Prostate gland (tissue), 2 donors: ENCODE measurements at regions not wholly inside any gene's neighbourhood (a gene's known extent, or its start where the extent isn't known, plus 50 kb on each side); places are given as distances from the start of the nearest gene placed in this dataset.
A peak's percentile ranks its signal among the peaks of the same experiment; 100 is the strongest.

Source experiments
- DNase-seq: peaks from one replicate; pipeline ENCODE4 v3.0.0-alpha.2; 2019; ENCODE audit warnings: low spot score
- H3K27ac ChIP-seq, 2 donors: fragments of 200-600 bp; sonication (generic); 2 replicates each; pipeline ENCODE4 v1.5.1; 2017 to 2019
- H3K27me3 ChIP-seq: fragments of 200-600 bp; sonication (generic); replicated peaks from 2 replicates; pipeline ENCODE4 v1.5.1; 2019; ENCODE audit not compliant: insufficient read depth
- H3K36me3 ChIP-seq, 2 donors: fragments of 200-600 bp; sonication (generic); 1 replicate in 1 of 2; 2 replicates in 1 of 2; pipeline versions ENCODE4 v1.5.1 to v1.8.1; 2017 to 2019
- H3K4me1 ChIP-seq: fragments of 200-600 bp; sonication (generic); replicated peaks from 2 replicates; pipeline ENCODE4 v1.5.1; 2019
- H3K4me3 ChIP-seq, 2 donors: fragments of 200-600 bp; sonication (generic); 2 replicates each; pipeline ENCODE4 v1.5.1; 2017 to 2019
- H3K9me3 ChIP-seq: fragments of 200-600 bp; sonication (generic); 2 replicates; pipeline ENCODE4 v1.5.1; 2017
- CTCF ChIP-seq, 4 experiments: fragments of 200-600 bp in 2 of 4; fragments of 450-650 bp in 2 of 4; sonication (generic) in 2 of 4; IDR thresholded peaks; 1 replicate in 3 of 4; 2 replicates in 1 of 4; pipeline ENCODE4 v1.5.1; 2016 to 2019; ENCODE audit warnings: antibody characterized with exemption in 4 of 4, mild to moderate bottlenecking in 2 of 4, moderate library complexity in 2 of 4
- POLR2A ChIP-seq: fragments of 450-650 bp; IDR thresholded peaks from one replicate; pipeline ENCODE4 v1.6.1; 2016; ENCODE audit warnings: antibody characterized with exemption, mild to moderate bottlenecking
- POLR2AphosphoS5 ChIP-seq: sonication (generic); formaldehyde crosslinking; IDR thresholded peaks from one replicate; pipeline ENCODE4 v1.6.1; 2017; ENCODE audit warnings: antibody characterized with exemption
- WGBS: methylation state at CpG from one replicate; pipeline ENCODE4 v1.1.5; 2018; 5-methylcytosine and 5-hydroxymethylcytosine counted together
- intact Hi-C: fragments of 100-400 bp; cut with DNase I; formaldehyde crosslinking; loops from one replicate; pipeline ENCODE4 v1.14.2; 2022

DNA sequence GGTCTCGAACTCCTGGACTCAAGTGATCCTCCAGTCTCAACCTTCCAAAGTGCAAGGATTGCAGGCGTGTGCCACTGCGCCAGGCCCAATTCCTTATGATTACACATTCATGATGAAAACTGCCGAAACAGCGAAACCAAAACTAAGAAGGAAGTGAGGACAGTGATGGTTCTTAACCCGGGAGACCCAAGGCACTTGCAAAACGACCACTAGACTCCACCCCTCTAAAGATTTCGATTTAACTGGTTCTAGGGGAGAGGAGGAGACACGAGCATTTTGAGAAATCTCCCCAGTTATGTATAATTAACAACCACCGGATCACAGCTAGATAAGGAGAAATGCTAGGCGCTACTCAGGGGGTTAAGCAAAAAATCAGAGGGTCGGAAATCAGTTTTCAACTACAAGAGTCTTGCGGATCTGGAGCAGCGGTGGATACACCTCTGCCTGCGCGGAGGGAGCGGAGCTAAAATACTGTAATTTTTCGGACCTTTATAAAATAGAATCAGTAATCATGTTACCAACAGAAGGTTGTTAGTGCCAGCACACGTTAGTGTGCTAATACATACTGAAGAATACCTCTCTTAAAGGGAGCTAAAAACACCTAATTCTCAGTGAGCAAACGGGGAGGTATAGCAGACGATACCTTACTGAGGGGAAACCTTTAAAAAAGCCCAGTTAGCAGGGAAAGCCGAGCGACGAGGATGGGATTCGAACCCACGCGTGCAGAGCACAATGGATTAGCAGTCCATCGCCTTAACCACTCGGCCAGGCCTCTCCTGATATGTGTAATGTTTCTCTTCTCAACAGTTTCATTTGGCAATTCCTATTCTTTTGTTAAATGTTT is 60.0 kb upstream of the BTN3A2 start:
- H3K4me3 ChIP-seq: peak overlapping the region in 1 of 2 donors; percentile 22
- no peaks in the 10 kb centered on the region for H3K36me3 ChIP-seq
- TF ChIP-seq POLR2AphosphoS5 (no peak), CTCF (IDR thresholded peaks at IDR 0.05) (no peak), POLR2A (no peak)
- no peaks in the 10 kb centered on the region for H3K27me3 ChIP-seq
- H3K4me1 ChIP-seq: no peaks in the 10 kb centered on the region
- no peaks in the 10 kb centered on the region for H3K9me3 ChIP-seq
- peak overlapping the region; percentile 20 to 60 for H3K27ac ChIP-seq
- no peak for DNase-seq
- WGBS: 15% methylated on average over 29 of the region's 29 CpGs
- intact Hi-C loops: no loop called here

DNA sequence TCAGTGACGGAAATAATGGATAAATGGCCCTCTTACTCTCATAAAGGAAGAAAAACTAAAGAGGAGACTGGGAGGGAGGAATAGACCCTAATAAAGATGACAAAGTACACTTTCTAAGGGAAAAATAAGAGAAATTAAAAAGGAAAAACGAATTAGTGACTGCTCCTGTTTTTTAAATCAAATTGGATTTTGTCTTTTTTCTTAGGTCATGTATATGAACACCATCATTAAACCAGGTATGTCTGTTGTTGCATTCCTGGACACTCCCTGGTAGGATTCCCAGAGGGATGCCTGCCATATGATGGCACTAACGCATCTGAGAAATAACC is 59.4 kb upstream of the BTN3A2 start:
- Histone ChIP-seq H3K9me3 (no peaks in the 10 kb centered on the region), H3K4me1 (no peaks in the 10 kb centered on the region), H3K36me3 (no peaks in the 10 kb centered on the region), H3K27ac (no peak overlapping the region), H3K4me3 (no peak overlapping the region), H3K27me3 (no peaks in the 10 kb centered on the region)
- no peak for DNase-seq
- TF ChIP-seq POLR2A (no peak), POLR2AphosphoS5 (no peak), CTCF (IDR thresholded peaks at IDR 0.05) (no peak)
- 40% methylated on average over 3 of the region's 3 CpGs for WGBS
- intact Hi-C loops: no loop called here

DNA sequence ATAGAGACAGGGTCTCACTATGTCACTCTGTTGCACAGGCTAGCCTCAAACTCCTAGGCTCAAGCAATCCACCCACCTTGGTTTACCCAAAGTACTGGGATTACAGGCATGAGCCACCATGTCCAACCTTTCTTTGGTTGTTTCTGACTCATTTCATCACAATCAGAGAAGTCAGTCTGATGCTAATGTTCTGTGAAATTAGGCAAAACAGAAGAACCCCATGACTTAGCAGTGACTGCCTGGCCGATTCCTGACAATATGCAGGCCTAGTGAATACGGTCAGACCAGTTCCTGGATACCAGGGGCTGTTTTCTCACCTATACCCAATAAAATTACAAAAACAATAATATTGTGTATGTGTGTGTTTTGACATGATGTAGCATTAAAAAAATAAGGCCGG is 58.8 kb upstream of the BTN3A2 start:
- intact Hi-C loops: no loop called here
- 94% methylated on average over 3 of the region's 3 CpGs for WGBS
- Histone ChIP-seq H3K27ac (no peak overlapping the region), H3K27me3 (no peaks in the 10 kb centered on the region), H3K4me3 (no peak overlapping the region), H3K4me1 (no peaks in the 10 kb centered on the region), H3K9me3 (no peaks in the 10 kb centered on the region), H3K36me3 (no peaks in the 10 kb centered on the region)
- TF ChIP-seq POLR2A: no peak
- no peak for TF ChIP-seq CTCF (IDR thresholded peaks at IDR 0.05)
- no peak for TF ChIP-seq POLR2AphosphoS5
- no peak for DNase-seq

DNA sequence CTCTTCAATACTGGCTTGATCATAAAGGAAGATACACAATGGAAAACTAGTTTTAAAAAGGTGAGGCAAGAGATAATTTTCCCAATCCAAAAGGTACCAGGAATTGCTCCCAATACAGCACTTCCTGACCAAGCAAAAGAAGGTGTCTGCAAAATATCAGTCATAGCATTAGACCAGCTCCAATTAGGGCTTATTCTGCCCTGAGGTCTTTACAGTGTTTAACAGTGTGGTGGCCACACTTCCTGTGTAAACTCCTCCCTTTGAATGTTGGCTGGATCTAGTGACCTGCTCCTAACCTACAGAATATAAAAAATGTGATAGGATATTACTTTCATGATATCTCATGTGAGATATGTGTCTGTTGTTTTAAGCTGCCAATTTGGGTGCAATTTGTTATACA is 57.1 kb upstream of the BTN3A2 start:
- Histone ChIP-seq H3K4me1 (no peaks in the 10 kb centered on the region), H3K36me3 (no peaks in the 10 kb centered on the region), H3K9me3 (no peaks in the 10 kb centered on the region), H3K4me3 (no peak overlapping the region), H3K27ac (no peak overlapping the region), H3K27me3 (no peaks in the 10 kb centered on the region)
- intact Hi-C loops: no loop called here
- no peak for DNase-seq
- TF ChIP-seq POLR2AphosphoS5 (no peak), POLR2A (no peak), CTCF (IDR thresholded peaks at IDR 0.05) (no peak)

DNA sequence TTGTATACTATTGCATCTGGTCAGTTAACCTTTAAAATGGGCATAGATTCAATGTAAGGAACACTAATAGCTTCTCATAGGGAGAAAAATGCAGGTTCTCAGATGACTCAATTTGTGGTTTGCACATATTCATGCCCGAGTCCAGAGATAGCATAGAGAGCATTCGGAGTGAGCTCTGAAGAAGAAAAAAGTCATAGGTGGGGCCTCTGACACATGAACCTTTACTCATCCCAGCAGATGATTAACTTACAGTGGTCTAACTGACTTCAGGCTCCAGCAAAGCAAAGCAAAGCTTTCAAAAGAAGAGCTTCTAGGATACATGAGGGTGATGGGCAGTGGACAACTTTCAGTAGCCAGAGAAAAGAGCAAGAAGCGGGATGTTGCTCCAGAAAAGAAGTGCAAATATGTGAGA is 55.3 kb upstream of the BTN3A2 start:
- 87% methylated on average over 3 of the region's 3 CpGs for WGBS
- H3K27ac ChIP-seq: no peak overlapping the region
- no peaks in the 10 kb centered on the region for H3K27me3 ChIP-seq
- intact Hi-C loops: no loop called here
- no peaks in the 10 kb centered on the region for H3K36me3 ChIP-seq
- TF ChIP-seq POLR2A: no peak
- no peak for TF ChIP-seq CTCF (IDR thresholded peaks at IDR 0.05)
- no peak for TF ChIP-seq POLR2AphosphoS5
- H3K4me3 ChIP-seq: no peak overlapping the region
- no peaks in the 10 kb centered on the region for H3K9me3 ChIP-seq
- DNase-seq: no peak
- no peaks in the 10 kb centered on the region for H3K4me1 ChIP-seq
